ENCODE measurements at regions not wholly inside any gene's neighbourhood (a gene's known extent, or its start where the extent isn't known, plus 50 kb on each side); places are given as distances from the start of the nearest gene placed in this dataset.

DNA sequence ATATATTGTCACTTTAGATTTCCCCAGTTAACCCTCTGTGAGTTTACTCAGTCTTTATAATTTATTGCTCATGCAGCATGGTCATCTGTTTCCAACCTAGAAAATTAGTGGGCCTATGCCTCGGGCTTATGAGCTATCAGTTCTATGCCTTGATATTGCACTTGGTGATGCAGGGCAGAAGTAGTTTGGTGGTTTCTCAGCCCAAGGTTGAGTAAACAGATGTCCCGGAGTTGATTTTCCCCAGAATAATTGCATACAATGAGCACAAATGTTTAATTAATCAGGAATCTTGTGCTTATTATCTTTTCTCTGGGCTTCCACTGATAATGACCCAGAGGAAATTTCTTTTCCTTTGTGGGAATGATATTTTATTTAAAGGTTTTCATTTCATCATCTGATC, 474.0 kb downstream of the CCDC171 start (continued):
- TF ChIP-seq MAX (IDR thresholded peaks at IDR 0.05) (no peak), JUND (IDR thresholded peaks at IDR 0.05) (no peak), GABPA (IDR thresholded peaks at IDR 0.05 in 1 of 2, conservative IDR thresholded peaks at IDR 0.05 in 1 of 2) (no peak)

DNA sequence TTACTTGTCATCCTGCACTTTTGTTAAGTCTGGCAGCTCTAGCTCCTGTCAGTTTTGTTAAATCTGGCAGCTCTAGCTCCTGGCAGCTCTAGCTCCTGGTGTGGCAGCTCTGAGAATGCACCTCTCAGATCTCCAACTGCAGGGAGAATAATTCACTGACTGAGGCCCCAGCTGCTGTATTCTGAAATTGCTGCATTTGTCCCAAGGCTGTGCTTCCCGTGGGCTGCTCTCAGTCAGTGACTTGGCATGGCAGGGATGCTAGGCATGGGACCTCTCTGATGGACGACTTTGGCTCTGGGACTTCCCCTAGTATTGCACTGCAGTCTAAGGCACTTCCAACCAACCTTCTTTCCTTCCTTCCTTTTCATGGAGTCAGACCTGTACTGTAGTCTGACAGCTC, 475.7 kb downstream of the CCDC171 start:
- H3K27me3 ChIP-seq (ENCODE audit: control insufficient read depth in 4 of 4, insufficient read depth in 4 of 4, low read length in 3 of 4): no peaks in the 10 kb centered on the region
- H3K4me3 ChIP-seq (ENCODE audit: low read depth in 1 of 3, low read length in 3 of 3): no peak overlapping the region
- H3K36me3 ChIP-seq (ENCODE audit: control insufficient read depth in 4 of 4, insufficient read depth in 3 of 4, low read depth in 1 of 4, low read length in 3 of 4): no peaks in the 10 kb centered on the region
- no peaks in the 10 kb centered on the region for H3K9me3 ChIP-seq (ENCODE audit: control insufficient read depth in 4 of 4, low read length in 3 of 4)
- no peaks in the 10 kb centered on the region for H3K4me1 ChIP-seq (ENCODE audit: control insufficient read depth in 4 of 4, insufficient read depth in 4 of 4, low read length in 3 of 4)
- TF ChIP-seq, protein P1, sequence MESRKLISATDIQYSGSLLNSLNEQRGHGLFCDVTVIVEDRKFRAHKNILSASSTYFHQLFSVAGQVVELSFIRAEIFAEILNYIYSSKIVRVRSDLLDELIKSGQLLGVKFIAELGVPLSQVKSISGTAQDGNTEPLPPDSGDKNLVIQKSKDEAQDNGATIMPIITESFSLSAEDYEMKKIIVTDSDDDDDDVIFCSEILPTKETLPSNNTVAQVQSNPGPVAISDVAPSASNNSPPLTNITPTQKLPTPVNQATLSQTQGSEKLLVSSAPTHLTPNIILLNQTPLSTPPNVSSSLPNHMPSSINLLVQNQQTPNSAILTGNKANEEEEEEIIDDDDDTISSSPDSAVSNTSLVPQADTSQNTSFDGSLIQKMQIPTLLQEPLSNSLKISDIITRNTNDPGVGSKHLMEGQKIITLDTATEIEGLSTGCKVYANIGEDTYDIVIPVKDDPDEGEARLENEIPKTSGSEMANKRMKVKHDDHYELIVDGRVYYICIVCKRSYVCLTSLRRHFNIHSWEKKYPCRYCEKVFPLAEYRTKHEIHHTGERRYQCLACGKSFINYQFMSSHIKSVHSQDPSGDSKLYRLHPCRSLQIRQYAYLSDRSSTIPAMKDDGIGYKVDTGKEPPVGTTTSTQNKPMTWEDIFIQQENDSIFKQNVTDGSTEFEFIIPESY (IDR thresholded peaks at IDR 0.05): no peak
- TF ChIP-seq RAD21 (IDR thresholded peaks at IDR 0.05) (no peak), GABPA (IDR thresholded peaks at IDR 0.05 in 1 of 2, conservative IDR thresholded peaks at IDR 0.05 in 1 of 2) (no peak), EGR1 (IDR thresholded peaks at IDR 0.05; ENCODE audit: low read depth in 2 of 2) (no peak), TAF1 (conservative IDR thresholded peaks at IDR 0.05) (no peak), YY1 (IDR thresholded peaks at IDR 0.05) (no peak), MAX (IDR thresholded peaks at IDR 0.05) (no peak), FOXA2 (IDR thresholded peaks at IDR 0.05) (no peak), REST (IDR thresholded peaks at IDR 0.05) (no peak), NR2F2 (IDR thresholded peaks at IDR 0.05) (no peak), RXRA (IDR thresholded peaks at IDR 0.05) (no peak), CTCF (IDR thresholded peaks at IDR 0.05; ENCODE audit: low read depth, low read length, missing input control) (no peak), ATF3 (IDR thresholded peaks at IDR 0.05) (no peak), FOXA1 (IDR thresholded peaks at IDR 0.05) (no peak), HNF4G (IDR thresholded peaks at IDR 0.05) (no peak), SP1 (IDR thresholded peaks at IDR 0.05) (no peak), HNF4A (conservative IDR thresholded peaks at IDR 0.05) (no peak), JUND (IDR thresholded peaks at IDR 0.05) (no peak)
- DNase-seq (ENCODE audit: low spot score): no peak
- H3K9ac ChIP-seq (ENCODE audit: low read depth in 1 of 2, low read length in 2 of 2): no peak overlapping the region
- no peak overlapping the region for H3K27ac ChIP-seq (ENCODE audit: low read depth in 1 of 2, low read length in 2 of 2)
- WGBS: 60% methylated on average over 2 of the region's 2 CpGs

Measured in liver (tissue), 8 donors.